Neuronal stem cell (in vitro differentiated cells): ENCODE measurements at regions not wholly inside any gene's neighbourhood (a gene's known extent, or its start where the extent isn't known, plus 50 kb on each side); places are given as distances from the start of the nearest gene placed in this dataset.

Experiments used
- DNase-seq: peaks from one replicate; pipeline ENCODE4 v3.0.0-alpha.2; 2013; ENCODE audit warnings: low spot score
- H2AFZ ChIP-seq: one replicate; pipeline ENCODE4 v1.6.1; 2013; ENCODE audit warnings: mild to moderate bottlenecking, low read length, inconsistent platforms
- H2AK5ac ChIP-seq: 2 replicates; pipeline ENCODE4 v1.6.1; 2013; ENCODE audit warnings: low read depth, mild to moderate bottlenecking, inconsistent platforms, low read length, moderate library complexity, mixed read lengths
- H2BK120ac ChIP-seq: 2 replicates; pipeline ENCODE4 v1.6.1; 2013; ENCODE audit warnings: low read depth, mild to moderate bottlenecking, inconsistent platforms, low read length, moderate library complexity, mixed read lengths
- H2BK12ac ChIP-seq: one replicate; pipeline ENCODE4 v1.6.1; 2013; ENCODE audit warnings: low read length, inconsistent platforms
- H2BK15ac ChIP-seq: 2 replicates; pipeline ENCODE4 v1.6.1; 2013; ENCODE audit warnings: mild to moderate bottlenecking, low read length, inconsistent platforms, mixed read lengths
- H2BK5ac ChIP-seq: one replicate; pipeline ENCODE4 v1.6.1; 2013; ENCODE audit warnings: inconsistent platforms, mild to moderate bottlenecking, low read length, moderate library complexity
- H3K14ac ChIP-seq: one replicate; pipeline ENCODE4 v1.6.1; 2013; ENCODE audit warnings: low read length, inconsistent platforms
- H3K18ac ChIP-seq: 2 replicates; pipeline ENCODE4 v1.6.1; 2013; ENCODE audit warnings: low read length, inconsistent platforms
- H3K23ac ChIP-seq: 2 replicates; pipeline ENCODE4 v1.6.1; 2013; ENCODE audit warnings: low read depth, mild to moderate bottlenecking, mixed read lengths, low read length, inconsistent platforms; ENCODE audit not compliant: poor library complexity
- H3K27ac ChIP-seq: replicated peaks from 3 replicates; pipeline ENCODE4 v1.5.1; 2013; ENCODE audit warnings: low read length, inconsistent platforms
- H3K27me3 ChIP-seq, 3 experiments: 2 replicates each; pipeline ENCODE4 v1.6.1; 2013; ENCODE audit warnings: low read length in 3 of 3, mild to moderate bottlenecking in 2 of 3, inconsistent platforms in 1 of 3, low read depth in 1 of 3, mixed read lengths in 1 of 3, moderate library complexity in 1 of 3; ENCODE audit not compliant: control insufficient read depth in 3 of 3, insufficient read depth in 3 of 3
- H3K36me3 ChIP-seq, 2 donors: replicated peaks in 1 of 2; 2 replicates each; pipeline ENCODE4 v1.6.1; 2013; ENCODE audit warnings: low read length in 2 of 2; ENCODE audit not compliant: control insufficient read depth in 2 of 2, insufficient read depth in 2 of 2
- H3K4ac ChIP-seq: 2 replicates; pipeline ENCODE4 v1.6.1; 2013; ENCODE audit warnings: inconsistent platforms, mild to moderate bottlenecking, low read length, moderate library complexity
- H3K4me1 ChIP-seq, 2 donors: 1 replicate in 1 of 2; 2 replicates in 1 of 2; pipeline ENCODE4 v1.6.1; 2013; ENCODE audit warnings: low read length in 2 of 2, low read depth in 1 of 2; ENCODE audit not compliant: control insufficient read depth in 2 of 2, insufficient read depth in 1 of 2
- H3K4me2 ChIP-seq: one replicate; pipeline ENCODE4 v1.6.1; 2013; ENCODE audit warnings: mild to moderate bottlenecking, low read length, inconsistent platforms; ENCODE audit not compliant: insufficient read depth, poor library complexity, severe bottlenecking
- H3K4me3 ChIP-seq, 2 donors: 2 replicates each; pipeline ENCODE4 v1.5.1; 2013; ENCODE audit warnings: low read length in 2 of 2, mild to moderate bottlenecking in 2 of 2, inconsistent platforms in 1 of 2, moderate library complexity in 1 of 2
- H3K79me1 ChIP-seq: one replicate; pipeline ENCODE4 v1.6.1; 2013; ENCODE audit warnings: low read depth, mild to moderate bottlenecking, inconsistent platforms, low read length, moderate library complexity
- H3K9ac ChIP-seq: one replicate; pipeline ENCODE4 v1.6.1; 2013; ENCODE audit warnings: mild to moderate bottlenecking, low read depth, low read length, inconsistent platforms; ENCODE audit not compliant: poor library complexity
- H3K9me3 ChIP-seq, 2 donors: replicated peaks in 1 of 2; 2 replicates each; pipeline versions ENCODE3 to v1.6.1; 2013; ENCODE audit warnings: low read length in 2 of 2, mild to moderate bottlenecking in 2 of 2, inconsistent platforms in 1 of 2, low read depth in 1 of 2, mixed read lengths in 1 of 2, moderate library complexity in 1 of 2; ENCODE audit not compliant: control insufficient read depth in 2 of 2, insufficient read depth in 1 of 2
- H4K8ac ChIP-seq: one replicate; pipeline ENCODE4 v1.6.1; 2013; ENCODE audit warnings: low read depth, mild to moderate bottlenecking, inconsistent platforms, low read length, moderate library complexity
- H4K91ac ChIP-seq: one replicate; pipeline ENCODE4 v1.6.1; 2013; ENCODE audit warnings: low read length, low read depth, mild to moderate bottlenecking, inconsistent platforms; ENCODE audit not compliant: poor library complexity
- WGBS, 2 donors: extraction: QIAGEN DNeasy Blood & Tissue Kit; methylation state at CpG; one replicate each; pipeline ENCODE4 v1.1.7; 2013; ENCODE audit warnings: missing lambda C conversion rate in 2 of 2, mixed read lengths in 1 of 2; ENCODE audit not compliant: insufficient read length in 2 of 2, insufficient replicate concordance in 1 of 2; ENCODE audit errors: extremely low coverage in 2 of 2; 5-methylcytosine and 5-hydroxymethylcytosine counted together

GRCh38 chr1:187870552-187870951 lies 1041.8 kb downstream of the PLA2G4A start:
- no peak overlapping the region for H3K18ac ChIP-seq
- no peak overlapping the region for H2BK5ac ChIP-seq
- no peaks in the 10 kb centered on the region for H3K79me1 ChIP-seq
- H2BK15ac ChIP-seq: no peak overlapping the region
- no peaks in the 10 kb centered on the region for H3K9me3 ChIP-seq
- no CpG with 5 or more reads among the region's 1 CpG for WGBS, 2 donors
- H4K91ac ChIP-seq: no peak overlapping the region
- no peak overlapping the region for H3K27ac ChIP-seq
- H3K9ac ChIP-seq: no peak overlapping the region
- no peak overlapping the region for H2AFZ ChIP-seq
- no peak overlapping the region for H3K23ac ChIP-seq
- H2BK12ac ChIP-seq: no peak overlapping the region
- H3K4me1 ChIP-seq: no peaks in the 10 kb centered on the region
- no peak overlapping the region for H4K8ac ChIP-seq
- no peak overlapping the region for H2BK120ac ChIP-seq
- no peak overlapping the region for H2AK5ac ChIP-seq
- no peak overlapping the region for H3K4me3 ChIP-seq
- H3K27me3 ChIP-seq: no peaks in the 10 kb centered on the region
- no peak overlapping the region for H3K14ac ChIP-seq
- no peak overlapping the region for H3K4me2 ChIP-seq
- H3K36me3 ChIP-seq: no peaks in the 10 kb centered on the region
- DNase-seq: no peak
- H3K4ac ChIP-seq: no peak overlapping the region

- H3K36me3 ChIP-seq: no peaks in the 10 kb centered on the region
- no CpG with 5 or more reads among the region's 2 CpGs for WGBS, 2 donors
Observed at GRCh38 chr1:187871177-187871845, 1042.6 kb downstream of the PLA2G4A start.

DNA sequence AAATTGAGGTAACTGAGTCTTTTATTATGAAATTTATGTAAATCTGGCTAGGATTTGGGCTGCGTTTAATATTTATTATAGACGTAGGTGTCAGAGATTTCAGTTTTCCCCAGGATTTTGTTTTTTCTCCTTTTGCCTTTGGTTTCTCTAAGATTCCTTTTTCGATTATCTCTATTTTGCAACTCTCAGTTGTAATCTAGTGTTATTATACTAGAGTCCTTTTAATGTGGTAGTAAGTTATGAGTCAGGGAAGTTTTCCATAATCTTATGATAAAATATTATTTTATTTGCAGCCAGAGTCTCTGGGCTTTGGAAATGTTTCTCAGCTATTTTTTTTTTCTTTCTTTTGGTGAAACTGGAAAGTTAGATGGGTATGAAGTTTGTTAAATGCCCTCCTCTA lies 1043.8 kb downstream of the PLA2G4A start:
- no peak overlapping the region for H3K4ac ChIP-seq
- H2AFZ ChIP-seq: no peak overlapping the region
- H2BK12ac ChIP-seq: no peak overlapping the region
- H3K27me3 ChIP-seq: no peaks in the 10 kb centered on the region
- no CpG with 5 or more reads among the region's 3 CpGs for WGBS, 2 donors
- H3K18ac ChIP-seq: no peak overlapping the region
- no peak overlapping the region for H2BK5ac ChIP-seq
- H4K8ac ChIP-seq: no peak overlapping the region
- no peak overlapping the region for H2BK120ac ChIP-seq
- H2AK5ac ChIP-seq: no peak overlapping the region
- H3K9me3 ChIP-seq: no peaks in the 10 kb centered on the region
- H3K4me3 ChIP-seq: no peak overlapping the region
- DNase-seq: no peak
- H3K9ac ChIP-seq: no peak overlapping the region
- no peaks in the 10 kb centered on the region for H3K36me3 ChIP-seq
- H3K79me1 ChIP-seq: no peaks in the 10 kb centered on the region
- H4K91ac ChIP-seq: no peak overlapping the region
- no peak overlapping the region for H3K23ac ChIP-seq
- H3K4me1 ChIP-seq: peaks cover 0 to 2% of the 10 kb centered on the region in 2 donors
- H3K14ac ChIP-seq: no peak overlapping the region
- no peak overlapping the region for H2BK15ac ChIP-seq
- H3K27ac ChIP-seq: no peak overlapping the region
- H3K4me2 ChIP-seq: no peak overlapping the region

More at GRCh38 chr1:187871177-187871845, 1042.6 kb downstream of the PLA2G4A start:
- no peak for DNase-seq
- Histone ChIP-seq H2AFZ (no peak overlapping the region), H2BK15ac (no peak overlapping the region), H3K18ac (no peak overlapping the region), H3K4me3 (no peak overlapping the region), H2BK5ac (no peak overlapping the region), H2AK5ac (no peak overlapping the region), H2BK12ac (no peak overlapping the region), H4K8ac (no peak overlapping the region), H3K27ac (no peak overlapping the region), H3K9ac (no peak overlapping the region), H4K91ac (no peak overlapping the region), H3K4ac (no peak overlapping the region), H3K27me3 (no peaks in the 10 kb centered on the region), H3K79me1 (no peaks in the 10 kb centered on the region), H3K4me2 (no peak overlapping the region), H3K9me3 (no peaks in the 10 kb centered on the region), H2BK120ac (no peak overlapping the region), H3K4me1 (no peaks in the 10 kb centered on the region), H3K14ac (no peak overlapping the region), H3K23ac (no peak overlapping the region)

DNA sequence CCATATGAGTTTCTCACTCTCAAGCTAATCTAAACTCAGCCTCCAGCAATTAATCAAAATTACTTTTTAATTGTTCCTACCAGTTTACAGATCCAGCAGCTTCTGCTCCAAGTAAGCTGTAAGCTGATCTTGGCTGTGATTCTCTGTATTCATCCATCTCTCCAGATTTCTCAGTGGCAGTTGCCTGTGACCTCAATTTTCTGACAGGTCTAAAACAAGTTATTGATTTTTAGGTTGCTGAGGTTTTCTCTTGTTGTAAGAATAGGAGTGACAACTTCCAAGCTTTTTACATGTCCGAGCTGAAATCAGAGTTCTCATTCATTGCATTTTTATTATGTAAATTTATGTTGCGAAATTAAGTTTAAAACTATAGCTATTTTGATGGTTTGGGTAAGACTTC lies 1044.4 kb downstream of the PLA2G4A start:
- no peak overlapping the region for H3K4me2 ChIP-seq
- H3K9me3 ChIP-seq: no peaks in the 10 kb centered on the region
- no CpG with 5 or more reads among the region's 2 CpGs for WGBS, 2 donors
- H2BK5ac ChIP-seq: no peak overlapping the region
- H4K91ac ChIP-seq: no peak overlapping the region
- H2BK12ac ChIP-seq: no peak overlapping the region
- H2BK120ac ChIP-seq: no peak overlapping the region
- H3K14ac ChIP-seq: no peak overlapping the region
- H3K4me1 ChIP-seq: peaks cover 0 to 2% of the 10 kb centered on the region in 2 donors
- H3K18ac ChIP-seq: no peak overlapping the region
- no peak overlapping the region for H3K9ac ChIP-seq
- H2AK5ac ChIP-seq: no peak overlapping the region
- no peak overlapping the region for H2AFZ ChIP-seq
- no peak overlapping the region for H3K27ac ChIP-seq
- H2BK15ac ChIP-seq: no peak overlapping the region
- no peak overlapping the region for H3K4me3 ChIP-seq
- H3K79me1 ChIP-seq: no peaks in the 10 kb centered on the region
- no peaks in the 10 kb centered on the region for H3K27me3 ChIP-seq
- H3K36me3 ChIP-seq: no peaks in the 10 kb centered on the region
- DNase-seq: no peak
- no peak overlapping the region for H3K4ac ChIP-seq
- no peak overlapping the region for H3K23ac ChIP-seq
- H4K8ac ChIP-seq: no peak overlapping the region
